HG02588 (cell line): ENCODE measurements at regions not wholly inside any gene's neighbourhood (a gene's known extent, or its start where the extent isn't known, plus 50 kb on each side); places are given as distances from the start of the nearest gene placed in this dataset.

Source experiments
- ATAC-seq: cut with Tn5 transposase; IDR thresholded peaks from one replicate; pipeline ENCODE4 v1.9.1; 2021; ENCODE audit warnings: mild to moderate bottlenecking, moderate library complexity; ENCODE audit not compliant: unreplicated experiment

GRCh38 chrX:121987835-121988234, 940.4 kb downstream of the GLUD2 start:
- ATAC-seq: no peak

GRCh38 chrX:122004127-122004526, 956.7 kb downstream of the GLUD2 start:
- no peak for ATAC-seq

DNA sequence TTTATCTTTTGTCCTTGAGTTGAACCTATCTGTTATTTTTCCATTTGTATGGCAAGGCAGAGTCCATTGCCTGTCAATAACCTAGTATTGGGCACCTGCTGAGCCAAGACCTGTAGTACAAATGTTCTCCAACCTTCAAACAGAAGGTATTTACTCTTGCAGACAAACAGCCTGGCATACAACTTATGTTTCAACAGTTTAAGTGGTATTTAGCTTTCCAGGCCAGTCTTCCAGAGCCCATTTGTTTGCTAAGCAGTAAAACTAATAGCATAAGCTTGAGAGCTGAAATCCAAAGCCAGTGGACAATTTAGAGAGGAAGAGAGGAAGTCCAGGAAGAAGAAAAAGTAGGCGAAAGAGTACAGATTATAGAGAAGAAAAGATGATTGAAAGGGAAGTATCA, 979.3 kb downstream of the GLUD2 start:
- no peak for ATAC-seq

DNA sequence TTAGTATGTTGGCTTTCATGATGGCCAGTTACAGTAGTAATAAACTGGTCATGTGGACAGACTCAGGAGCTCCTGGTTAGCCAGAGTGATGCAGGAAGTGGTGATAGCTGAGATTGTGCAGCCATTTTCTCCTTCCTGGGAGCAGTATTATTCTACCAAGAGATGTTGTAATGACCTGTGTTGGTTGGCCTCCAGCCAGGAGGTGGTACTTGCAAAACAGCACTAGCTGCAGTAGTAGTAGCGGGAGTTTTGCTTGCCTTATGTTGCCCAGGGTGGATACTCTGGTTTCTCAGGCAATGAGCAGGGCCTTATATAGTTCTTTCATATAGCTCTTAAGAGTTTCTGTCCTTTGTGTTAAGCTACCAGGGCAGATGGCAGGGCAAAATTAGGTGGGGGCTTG, 998.8 kb downstream of the GLUD2 start:
- no peak for ATAC-seq

DNA sequence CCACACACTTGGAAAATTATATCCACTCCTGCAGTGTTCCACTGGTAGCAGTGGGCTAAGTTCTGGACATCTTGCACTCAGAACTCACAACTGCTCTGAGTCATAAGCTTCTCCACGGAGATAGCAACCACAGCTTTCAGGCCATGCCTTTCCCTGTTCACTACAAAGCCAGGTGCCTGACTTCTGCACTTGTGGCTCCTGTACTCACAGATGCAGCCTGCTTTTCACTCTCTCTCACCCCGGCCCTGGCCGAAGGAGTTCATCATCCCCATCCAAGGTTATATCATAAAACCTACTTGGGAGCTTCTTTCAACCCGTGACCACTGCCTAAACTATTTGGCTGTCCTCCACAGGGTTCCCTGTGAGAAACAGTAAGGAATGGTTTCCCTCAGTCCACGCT, 999.4 kb downstream of the GLUD2 start:
- ATAC-seq: no peak

DNA sequence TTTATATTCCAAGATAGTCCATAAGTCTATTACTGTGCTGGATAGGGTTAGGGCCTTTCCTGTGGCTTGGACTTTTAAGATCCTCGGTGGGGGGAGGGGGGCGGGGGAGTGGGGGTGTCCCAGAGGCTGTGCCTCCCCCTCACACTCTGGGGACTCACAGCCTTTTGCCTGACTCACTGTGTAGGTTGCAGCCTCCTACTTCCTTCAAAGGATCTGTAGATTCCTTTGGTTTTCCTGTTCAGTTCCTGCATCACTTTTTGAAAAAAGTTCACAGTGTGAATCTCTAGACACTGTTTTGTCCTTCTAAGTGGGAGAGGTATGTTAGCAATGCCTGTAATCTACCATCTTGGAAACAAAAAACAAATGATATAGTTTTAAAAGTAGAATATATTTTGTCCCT, 999.9 kb downstream of the GLUD2 start:
- no peak for ATAC-seq

DNA sequence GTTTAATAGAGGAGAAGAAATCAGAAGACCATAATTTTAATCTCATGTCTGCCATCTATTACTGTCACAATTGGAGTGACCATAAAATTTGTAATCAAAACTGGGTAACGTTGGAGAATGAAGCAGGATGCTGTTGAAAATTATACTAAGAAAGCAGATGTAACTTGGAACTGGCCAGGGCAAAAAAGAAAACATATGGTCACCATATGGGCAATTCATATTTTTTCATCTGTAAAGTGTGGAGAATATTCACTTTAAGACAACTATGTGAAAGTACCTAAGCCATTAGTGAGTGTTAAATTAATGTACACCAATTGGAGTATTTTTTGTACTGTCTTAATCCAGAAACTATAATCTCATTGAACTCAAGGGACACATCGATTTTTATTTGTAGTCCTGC, 1008.0 kb downstream of the GLUD2 start:
- ATAC-seq: no peak

DNA sequence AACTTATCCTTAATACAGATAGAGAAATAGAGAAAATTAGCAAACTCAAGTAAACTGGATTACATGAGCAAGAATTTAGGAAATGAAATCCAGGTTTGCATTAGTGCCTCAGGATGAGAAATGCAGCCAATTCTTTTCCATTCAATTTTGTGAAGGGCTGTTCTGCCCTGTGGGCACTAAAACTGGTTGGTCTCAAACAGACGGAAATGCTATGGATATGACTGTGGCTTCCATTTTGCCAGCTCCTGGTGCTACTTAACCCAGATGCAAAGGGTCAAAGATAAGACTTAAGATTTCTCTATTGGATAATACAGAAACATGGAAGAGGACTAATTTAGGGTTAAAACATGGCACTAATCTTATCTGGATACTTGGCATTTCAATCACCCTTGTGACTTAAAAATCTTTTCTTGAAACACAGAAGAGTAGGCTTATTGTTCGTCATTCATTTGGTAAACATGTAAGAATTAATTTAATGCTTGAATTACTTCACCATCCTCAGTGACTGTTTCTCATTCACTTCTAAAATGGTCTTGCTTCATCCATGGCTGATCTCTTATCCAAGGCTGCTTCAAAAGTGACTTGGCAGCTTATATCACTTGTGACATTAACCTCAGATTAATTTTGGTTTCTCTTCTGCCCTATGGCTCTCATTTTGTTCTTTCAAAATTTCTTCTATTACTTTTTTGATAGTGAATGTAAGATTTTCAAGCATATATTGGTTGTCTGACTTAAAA, 1008.7 kb downstream of the GLUD2 start:
- no peak for ATAC-seq

GRCh38 chrX:122076241-122076640, 1028.8 kb downstream of the GLUD2 start:
- no peak for ATAC-seq

DNA sequence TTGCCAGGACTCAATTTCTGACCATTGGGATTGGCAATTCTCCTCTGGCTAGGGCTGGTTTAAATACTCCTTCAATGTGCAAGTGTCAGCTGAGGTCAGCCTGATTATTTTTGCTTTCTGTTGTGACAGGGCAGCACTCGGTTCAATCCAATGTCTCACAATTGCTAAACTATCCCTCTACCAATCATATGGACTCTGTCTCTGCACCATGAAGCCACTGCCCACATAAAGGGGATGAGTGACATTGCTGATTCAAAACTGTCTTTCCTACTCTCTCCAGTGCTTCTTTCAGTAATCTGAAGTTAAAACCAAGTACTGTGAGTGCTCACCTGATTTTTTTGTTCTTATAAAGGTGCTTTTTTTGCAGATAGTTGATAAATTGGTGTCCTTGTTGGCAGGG, 1030.7 kb downstream of the GLUD2 start:
- no peak for ATAC-seq

- ATAC-seq: no peak
Observed at GRCh38 chrX:122087341-122087740, 1039.9 kb downstream of the GLUD2 start.

GRCh38 chrX:122091571-122091970, 1044.2 kb downstream of the GLUD2 start:
- ATAC-seq: no peak

GRCh38 chrX:122092360-122092759, 1045.0 kb downstream of the GLUD2 start:
- no peak for ATAC-seq

GRCh38 chrX:122092978-122093377, 1045.6 kb downstream of the GLUD2 start:
- ATAC-seq: no peak

DNA sequence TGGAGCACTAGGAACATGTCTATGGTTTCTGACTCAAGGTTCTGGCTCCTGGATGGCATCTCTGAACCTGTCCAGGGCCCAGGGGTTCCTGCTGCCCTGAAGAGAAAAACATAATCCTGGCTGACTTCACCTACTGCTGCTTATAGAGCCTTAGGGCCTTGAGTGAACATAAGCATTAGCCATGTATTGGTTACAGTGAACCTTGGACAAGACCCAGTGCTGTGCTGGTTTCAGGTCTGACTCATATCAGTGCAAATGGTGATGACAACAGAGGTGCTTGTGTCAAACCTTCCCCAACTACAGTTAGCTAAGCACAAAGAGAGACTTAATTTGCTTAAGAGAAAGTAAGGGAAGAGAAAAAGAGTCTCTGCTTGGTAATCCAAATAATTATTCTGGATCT, 1047.2 kb downstream of the GLUD2 start:
- ATAC-seq: no peak

- ATAC-seq: no peak
Observed at GRCh38 chrX:122113376-122113775, 1066.0 kb downstream of the GLUD2 start.

DNA sequence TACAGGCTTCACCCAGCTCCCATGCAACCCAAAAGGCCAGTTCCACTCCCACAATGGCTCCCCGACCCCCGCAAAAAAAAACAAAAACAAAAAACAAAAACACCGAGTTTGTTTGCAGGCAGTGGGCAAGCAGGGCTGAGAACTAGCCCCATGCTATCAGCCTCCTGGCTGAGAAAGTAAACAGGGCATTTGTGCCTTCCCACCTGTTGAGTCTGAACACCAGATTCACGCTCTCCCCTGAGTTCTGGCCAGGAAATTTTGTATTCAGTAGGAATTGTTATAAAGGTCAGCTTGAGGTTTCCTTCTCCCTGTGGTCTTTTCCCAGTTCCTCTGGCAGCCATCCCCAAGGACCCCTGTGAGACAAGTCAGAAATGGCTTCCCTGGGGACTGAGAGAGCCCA, 1066.5 kb downstream of the GLUD2 start:
- no peak for ATAC-seq

GRCh38 chrX:122115604-122116003, 1068.2 kb downstream of the GLUD2 start:
- ATAC-seq: no peak

DNA sequence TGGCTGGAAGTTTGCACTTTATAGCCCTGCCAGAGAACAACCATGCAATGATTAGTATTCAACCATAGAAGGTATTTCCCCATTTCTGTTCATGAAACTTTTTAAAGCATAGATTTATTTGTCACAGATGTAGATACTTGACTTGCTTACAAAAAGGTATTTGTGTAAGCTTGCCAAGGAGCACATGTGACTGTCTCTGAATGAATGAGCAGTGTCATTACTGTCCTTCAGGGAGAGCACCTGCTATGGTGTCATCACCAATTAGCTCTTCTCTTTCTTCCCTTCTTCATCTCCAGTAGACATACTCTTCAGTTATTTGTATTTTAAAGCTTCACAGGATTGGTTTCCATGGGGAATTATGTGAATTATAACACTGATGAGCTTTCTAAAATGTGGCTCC, 1064.7 kb upstream of the GRIA3 start:
- no peak for ATAC-seq

- ATAC-seq: no peak
Observed at GRCh38 chrX:122122274-122122673, 1061.8 kb upstream of the GRIA3 start.

GRCh38 chrX:122133478-122133877, 1050.6 kb upstream of the GRIA3 start:
- ATAC-seq: no peak

DNA sequence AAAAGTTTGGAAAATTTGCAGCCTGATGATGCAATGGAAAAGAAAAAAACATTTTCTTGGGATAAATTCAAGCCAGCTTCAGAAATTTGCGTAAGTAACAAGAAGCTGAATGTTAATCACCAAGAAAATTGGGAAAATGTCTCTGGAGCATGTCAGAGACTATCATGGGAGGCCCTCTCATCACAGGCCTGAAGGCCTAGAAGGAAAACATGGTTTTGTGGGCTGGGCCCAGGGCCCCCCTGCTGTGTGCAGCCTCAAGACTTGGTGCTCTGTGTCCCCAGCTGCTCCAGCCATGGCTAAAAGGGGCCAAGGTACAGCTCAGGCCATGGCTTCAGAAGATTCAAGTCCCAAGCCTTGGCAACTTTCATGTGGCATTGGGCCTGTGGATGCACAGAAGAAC, 1049.8 kb upstream of the GRIA3 start:
- no peak for ATAC-seq

DNA sequence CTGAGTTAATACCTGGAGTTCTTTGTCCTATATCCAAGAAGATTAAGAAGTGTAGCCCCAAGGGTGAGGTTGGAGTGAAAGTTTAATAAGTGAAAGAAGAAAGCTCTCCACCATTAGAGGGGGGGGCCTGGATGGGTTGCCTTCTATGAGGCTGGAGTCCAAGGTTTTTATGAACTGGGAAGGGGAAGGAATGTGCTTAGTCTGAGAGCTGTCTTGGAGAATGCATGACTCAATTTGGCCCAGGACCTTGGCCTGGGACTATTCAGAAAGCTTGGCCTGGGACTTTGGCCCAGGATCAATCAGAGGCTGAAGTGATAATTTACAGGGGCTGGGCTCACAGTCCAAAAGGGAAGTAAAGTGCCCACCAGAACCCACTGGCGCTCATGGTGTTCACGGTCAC, 1049.0 kb upstream of the GRIA3 start:
- no peak for ATAC-seq
